ENCODE measurements at regions not wholly inside any gene's neighbourhood (a gene's known extent, or its start where the extent isn't known, plus 50 kb on each side); places are given as distances from the start of the nearest gene placed in this dataset.

- TF ChIP-seq CTCF (IDR thresholded peaks at IDR 0.05): no peak
- no peak for TF ChIP-seq POLR2A (IDR thresholded peaks at IDR 0.05)
Measured at GRCh38 chr10:133004478-133004877, 62.1 kb upstream of the CFAP46 start.

Measured in ovary (tissue), 3 donors.